GM23338 (cell line): ENCODE measurements at regions not wholly inside any gene's neighbourhood (a gene's known extent, or its start where the extent isn't known, plus 50 kb on each side); places are given as distances from the start of the nearest gene placed in this dataset.

ENCODE experiments used
- ATAC-seq: fragments of 200-7000 bp; cut with Tn5 transposase; 3 replicates; pipeline ENCODE4 v1.9.1; 2020
- DNase-seq: peaks from one replicate; pipeline ENCODE4 v3.0.0-alpha.2; 2015; ENCODE audit warnings: low spot score
- H2AFZ ChIP-seq: fragments of 200-600 bp; sonication (generic); 2 replicates; pipeline ENCODE4 v1.8.0; 2016; ENCODE audit warnings: antibody characterized with exemption, mild to moderate bottlenecking, moderate library complexity
- H3F3A ChIP-seq: fragments of 200-600 bp; sonication (generic); replicated peaks from 2 replicates; pipeline ENCODE4 v1.8.0; 2017; ENCODE audit warnings: antibody characterized with exemption, mixed run types, low read depth
- H3K27ac ChIP-seq: fragments of 200-600 bp; sonication (generic); 2 replicates; pipeline ENCODE4 v1.6.1; 2016; ENCODE audit warnings: low read depth
- H3K27me3 ChIP-seq: fragments of 200-600 bp; sonication (generic); 2 replicates; pipeline ENCODE4 v1.8.0; 2016; ENCODE audit warnings: mild to moderate bottlenecking, mixed run types, moderate library complexity; ENCODE audit not compliant: insufficient read depth
- H3K36me3 ChIP-seq: fragments of 200-600 bp; sonication (generic); 2 replicates; pipeline ENCODE4 v1.8.0; 2016; ENCODE audit warnings: mild to moderate bottlenecking; ENCODE audit not compliant: insufficient read depth
- H3K4me1 ChIP-seq: fragments of 200-600 bp; sonication (generic); 2 replicates; pipeline ENCODE4 v1.8.0; 2016; ENCODE audit warnings: mild to moderate bottlenecking, moderate library complexity; ENCODE audit not compliant: insufficient read depth
- H3K4me2 ChIP-seq: fragments of 200-600 bp; sonication (generic); 2 replicates; pipeline ENCODE4 v1.7.1; 2017; ENCODE audit warnings: mixed run types
- H3K4me3 ChIP-seq: fragments of 200-600 bp; sonication (generic); 2 replicates; pipeline ENCODE4 v1.6.1; 2016; ENCODE audit warnings: mixed run types
- H3K79me2 ChIP-seq: fragments of 200-600 bp; sonication (generic); replicated peaks from 2 replicates; pipeline ENCODE4 v1.8.0; 2017; ENCODE audit warnings: mild to moderate bottlenecking; ENCODE audit not compliant: insufficient read depth
- H3K9me2 ChIP-seq: fragments of 200-600 bp; sonication (generic); 2 replicates; pipeline ENCODE4 v1.8.0; 2017; ENCODE audit not compliant: insufficient read depth
- H4K20me1 ChIP-seq: fragments of 200-600 bp; sonication (generic); replicated peaks from 2 replicates; pipeline ENCODE4 v1.8.0; 2017; ENCODE audit warnings: mild to moderate bottlenecking; ENCODE audit not compliant: insufficient read depth
- H3K27ac Mint-ChIP-seq: 2 replicates; pipeline ENCODE4 v1.8.0; 2020; ENCODE audit warnings: inconsistent platforms, mild to moderate bottlenecking, moderate library complexity, mixed read lengths
- H3K27me3 Mint-ChIP-seq: 3 replicates; pipeline ENCODE4 v1.8.0; 2022; ENCODE audit warnings: low read depth, mild to moderate bottlenecking, moderate library complexity, mixed read lengths, inconsistent platforms; ENCODE audit not compliant: insufficient read depth, poor library complexity
- H3K36me3 Mint-ChIP-seq: 3 replicates; pipeline ENCODE4 v1.8.0; 2021; ENCODE audit warnings: low read depth, mild to moderate bottlenecking, inconsistent platforms, moderate library complexity, mixed read lengths
- H3K4me1 Mint-ChIP-seq: 3 replicates; pipeline ENCODE4 v1.8.0; 2020; ENCODE audit warnings: mild to moderate bottlenecking, inconsistent platforms, mixed read lengths
- H3K4me3 Mint-ChIP-seq: 3 replicates; pipeline ENCODE4 v1.8.0; 2021; ENCODE audit warnings: moderate library complexity, mild to moderate bottlenecking, inconsistent platforms, mixed read lengths
- H3K9me3 Mint-ChIP-seq: 3 replicates; pipeline ENCODE4 v1.8.0; 2020; ENCODE audit warnings: moderate library complexity, mild to moderate bottlenecking, inconsistent platforms, mixed read lengths
- CREB1 ChIP-seq: fragments of 250-450 bp; sonication (Bioruptor Pico); IDR thresholded peaks from 2 replicates; pipeline ENCODE4 v1.5.0; 2020; ENCODE audit warnings: low read depth, mild to moderate bottlenecking, moderate library complexity
- CTCF ChIP-seq, 2 experiments: fragments of 200-600 bp in 1 of 2; sonication (generic) in 1 of 2; conservative IDR thresholded peaks; 2 replicates each; pipeline versions ENCODE4 v1.5.1 to v1.6.1; 2016 to 2017; ENCODE audit warnings: antibody characterized with exemption in 2 of 2, low read depth in 2 of 2, mild to moderate bottlenecking in 2 of 2, moderate library complexity in 1 of 2
- ETS1 ChIP-seq: IDR thresholded peaks from 2 replicates; pipeline ENCODE4 v1.6.1; 2016; ENCODE audit warnings: antibody characterized with exemption
- EZH2 ChIP-seq: fragments of 200-600 bp; sonication (generic); IDR thresholded peaks from one replicate; pipeline ENCODE4 v1.8.0; 2017; ENCODE audit warnings: antibody characterized with exemption, mild to moderate bottlenecking, low read depth; ENCODE audit not compliant: unreplicated experiment
- EZH2phosphoT487 ChIP-seq: fragments of 200-600 bp; sonication (generic); IDR thresholded peaks from one replicate; pipeline ENCODE4 v1.8.1; 2018; ENCODE audit warnings: antibody characterized with exemption; ENCODE audit not compliant: unreplicated experiment
- JUNB ChIP-seq: IDR thresholded peaks from one replicate; pipeline ENCODE4 v1.6.1; 2016; ENCODE audit warnings: antibody characterized with exemption; ENCODE audit not compliant: unreplicated experiment
- REST ChIP-seq: IDR thresholded peaks from one replicate; pipeline ENCODE4 v1.6.1; 2018; ENCODE audit warnings: antibody characterized with exemption; ENCODE audit not compliant: unreplicated experiment
- ZNF114 ChIP-seq: fragments of 250-450 bp; sonication (Bioruptor Pico); IDR thresholded peaks from 2 replicates; pipeline ENCODE4 v1.5.0; 2020; ENCODE audit warnings: mild to moderate bottlenecking, moderate library complexity
- ZNF331 ChIP-seq: fragments of 250-450 bp; sonication (Bioruptor Pico); IDR thresholded peaks from 2 replicates; pipeline ENCODE4 v1.5.0; 2020; ENCODE audit warnings: low read depth, mild to moderate bottlenecking, moderate library complexity
- TF ChIP-seq, protein P1 (sequence below): fragments of 250-450 bp; sonication (Bioruptor Pico); IDR thresholded peaks from 2 replicates; pipeline ENCODE4 v1.5.0; 2020; ENCODE audit warnings: mild to moderate bottlenecking, moderate library complexity

DNA sequence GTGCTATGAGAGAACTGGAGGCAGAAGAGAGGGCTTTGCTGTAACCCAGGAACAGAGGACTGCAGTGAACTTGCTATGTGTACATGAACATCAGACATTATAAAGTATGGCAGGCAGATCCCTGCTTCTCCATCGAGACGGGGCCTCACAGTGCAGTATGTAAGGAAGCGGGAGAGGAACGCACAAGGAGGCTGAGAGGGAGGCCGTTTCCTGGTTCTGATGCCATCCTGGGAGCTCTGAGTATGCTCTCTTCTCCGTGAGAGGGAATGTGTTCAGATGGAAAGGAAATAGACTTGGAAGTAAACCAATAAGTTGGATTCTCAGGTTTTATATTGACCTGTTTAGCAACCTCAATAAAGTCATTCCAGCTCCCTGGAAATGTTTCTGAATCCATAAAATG, 101.8 kb downstream of the ALDH8A1 start (continued):
- TF ChIP-seq CTCF (conservative IDR thresholded peaks at IDR 0.05; ENCODE audit: low read depth in 2 of 2) (no peak), ZNF331 (CRISPR knock-in tag) (no peak), EZH2phosphoT487 (no peak)

DNA sequence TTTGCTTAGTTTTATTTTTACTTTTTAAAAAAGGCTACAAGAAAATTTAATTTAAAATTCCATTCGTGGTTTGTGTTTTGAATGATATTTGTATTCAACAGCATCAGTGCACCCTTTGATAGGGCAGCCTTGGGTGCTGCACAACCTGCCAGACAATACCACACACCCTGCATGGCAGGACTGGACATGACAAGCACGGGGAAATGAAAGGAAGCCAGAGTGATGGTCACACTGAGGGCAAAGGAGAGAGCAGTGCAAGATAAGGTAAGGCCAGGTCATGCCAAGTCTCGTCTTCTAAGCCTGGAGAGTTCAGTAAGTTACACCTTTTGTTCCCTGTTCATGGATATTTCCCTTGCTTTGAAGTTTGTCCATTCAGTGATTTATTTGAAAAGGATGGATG, 103.0 kb downstream of the ALDH8A1 start:
- Histone ChIP-seq H2AFZ (no peak overlapping the region), H3K79me2 (no peaks in the 10 kb centered on the region), H4K20me1 (no peaks in the 10 kb centered on the region), H3K4me1 (peaks cover 10% of the 10 kb centered on the region; the same call in 1 of the 2 replicates), H3K9me2 (no peaks in the 10 kb centered on the region), H3K36me3 (no peaks in the 10 kb centered on the region), H3K27ac (no peak overlapping the region), H3K27me3 (no peaks in the 10 kb centered on the region), H3K4me3 (no peak overlapping the region), H3K4me2 (no peak overlapping the region), H3F3A (no peaks in the 10 kb centered on the region)
- Mint-ChIP-seq H3K4me3 (no peak overlapping the region), H3K27ac (no peak overlapping the region), H3K9me3 (no peaks in the 10 kb centered on the region), H3K27me3 (peaks cover 3% of the 10 kb centered on the region), H3K4me1 (peaks cover 15% of the 10 kb centered on the region), H3K36me3 (no peaks in the 10 kb centered on the region)
- DNase-seq, result no peak
- no peak for ATAC-seq
- TF ChIP-seq EZH2phosphoT487, result no peak
- no peak for TF ChIP-seq CTCF (conservative IDR thresholded peaks at IDR 0.05; ENCODE audit: low read depth in 2 of 2)
- no peak for TF ChIP-seq EZH2
- no peak for TF ChIP-seq REST
- TF ChIP-seq JUNB, result no peak
- TF ChIP-seq ZNF331 (CRISPR knock-in tag), result no peak
- no peak for TF ChIP-seq ETS1
- TF ChIP-seq, protein P1, sequence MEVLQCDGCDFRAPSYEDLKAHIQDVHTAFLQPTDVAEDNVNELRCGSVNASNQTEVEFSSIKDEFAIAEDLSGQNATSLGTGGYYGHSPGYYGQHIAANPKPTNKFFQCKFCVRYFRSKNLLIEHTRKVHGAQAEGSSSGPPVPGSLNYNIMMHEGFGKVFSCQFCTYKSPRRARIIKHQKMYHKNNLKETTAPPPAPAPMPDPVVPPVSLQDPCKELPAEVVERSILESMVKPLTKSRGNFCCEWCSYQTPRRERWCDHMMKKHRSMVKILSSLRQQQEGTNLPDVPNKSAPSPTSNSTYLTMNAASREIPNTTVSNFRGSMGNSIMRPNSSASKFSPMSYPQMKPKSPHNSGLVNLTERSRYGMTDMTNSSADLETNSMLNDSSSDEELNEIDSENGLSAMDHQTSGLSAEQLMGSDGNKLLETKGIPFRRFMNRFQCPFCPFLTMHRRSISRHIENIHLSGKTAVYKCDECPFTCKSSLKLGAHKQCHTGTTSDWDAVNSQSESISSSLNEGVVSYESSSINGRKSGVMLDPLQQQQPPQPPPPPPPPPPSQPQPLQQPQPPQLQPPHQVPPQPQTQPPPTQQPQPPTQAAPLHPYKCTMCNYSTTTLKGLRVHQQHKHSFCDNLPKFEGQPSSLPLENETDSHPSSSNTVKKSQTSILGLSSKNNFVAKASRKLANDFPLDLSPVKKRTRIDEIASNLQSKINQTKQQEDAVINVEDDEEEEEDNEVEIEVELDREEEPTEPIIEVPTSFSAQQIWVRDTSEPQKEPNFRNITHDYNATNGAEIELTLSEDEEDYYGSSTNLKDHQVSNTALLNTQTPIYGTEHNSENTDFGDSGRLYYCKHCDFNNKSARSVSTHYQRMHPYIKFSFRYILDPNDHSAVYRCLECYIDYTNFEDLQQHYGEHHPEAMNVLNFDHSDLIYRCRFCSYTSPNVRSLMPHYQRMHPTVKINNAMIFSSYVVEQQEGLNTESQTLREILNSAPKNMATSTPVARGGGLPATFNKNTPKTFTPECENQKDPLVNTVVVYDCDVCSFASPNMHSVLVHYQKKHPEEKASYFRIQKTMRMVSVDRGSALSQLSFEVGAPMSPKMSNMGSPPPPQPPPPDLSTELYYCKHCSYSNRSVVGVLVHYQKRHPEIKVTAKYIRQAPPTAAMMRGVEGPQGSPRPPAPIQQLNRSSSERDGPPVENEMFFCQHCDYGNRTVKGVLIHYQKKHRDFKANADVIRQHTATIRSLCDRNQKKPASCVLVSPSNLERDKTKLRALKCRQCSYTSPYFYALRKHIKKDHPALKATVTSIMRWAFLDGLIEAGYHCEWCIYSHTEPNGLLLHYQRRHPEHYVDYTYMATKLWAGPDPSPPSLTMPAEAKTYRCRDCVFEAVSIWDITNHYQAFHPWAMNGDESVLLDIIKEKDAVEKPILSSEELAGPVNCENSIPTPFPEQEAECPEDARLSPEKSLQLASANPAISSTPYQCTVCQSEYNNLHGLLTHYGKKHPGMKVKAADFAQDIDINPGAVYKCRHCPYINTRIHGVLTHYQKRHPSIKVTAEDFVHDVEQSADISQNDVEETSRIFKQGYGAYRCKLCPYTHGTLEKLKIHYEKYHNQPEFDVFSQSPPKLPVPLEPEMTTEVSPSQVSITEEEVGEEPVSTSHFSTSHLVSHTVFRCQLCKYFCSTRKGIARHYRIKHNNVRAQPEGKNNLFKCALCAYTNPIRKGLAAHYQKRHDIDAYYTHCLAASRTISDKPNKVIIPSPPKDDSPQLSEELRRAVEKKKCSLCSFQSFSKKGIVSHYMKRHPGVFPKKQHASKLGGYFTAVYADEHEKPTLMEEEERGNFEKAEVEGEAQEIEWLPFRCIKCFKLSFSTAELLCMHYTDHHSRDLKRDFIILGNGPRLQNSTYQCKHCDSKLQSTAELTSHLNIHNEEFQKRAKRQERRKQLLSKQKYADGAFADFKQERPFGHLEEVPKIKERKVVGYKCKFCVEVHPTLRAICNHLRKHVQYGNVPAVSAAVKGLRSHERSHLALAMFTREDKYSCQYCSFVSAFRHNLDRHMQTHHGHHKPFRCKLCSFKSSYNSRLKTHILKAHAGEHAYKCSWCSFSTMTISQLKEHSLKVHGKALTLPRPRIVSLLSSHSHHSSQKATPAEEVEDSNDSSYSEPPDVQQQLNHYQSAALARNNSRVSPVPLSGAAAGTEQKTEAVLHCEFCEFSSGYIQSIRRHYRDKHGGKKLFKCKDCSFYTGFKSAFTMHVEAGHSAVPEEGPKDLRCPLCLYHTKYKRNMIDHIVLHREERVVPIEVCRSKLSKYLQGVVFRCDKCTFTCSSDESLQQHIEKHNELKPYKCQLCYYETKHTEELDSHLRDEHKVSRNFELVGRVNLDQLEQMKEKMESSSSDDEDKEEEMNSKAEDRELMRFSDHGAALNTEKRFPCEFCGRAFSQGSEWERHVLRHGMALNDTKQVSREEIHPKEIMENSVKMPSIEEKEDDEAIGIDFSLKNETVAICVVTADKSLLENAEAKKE (CRISPR knock-in tag), result no peak
- TF ChIP-seq ZNF114 (CRISPR knock-in tag), result no peak
- no peak for TF ChIP-seq CREB1 (CRISPR knock-in tag)
